ENCODE measurements at regions not wholly inside any gene's neighbourhood (a gene's known extent, or its start where the extent isn't known, plus 50 kb on each side); places are given as distances from the start of the nearest gene placed in this dataset.

- no peak for DNase-seq (ENCODE audit: low spot score)
Measured at GRCh38 chr6:43982084-43982625, 145.1 kb downstream of the MRPL14 start.

- DNase-seq (ENCODE audit: low spot score), result no peak
Measured at GRCh38 chr6:43981363-43981990, 145.8 kb downstream of the MRPL14 start.

- DNase-seq (ENCODE audit: low spot score), result no peak
Measured at GRCh38 chr6:43980004-43980795, 147.1 kb downstream of the MRPL14 start.

GRCh38 chr6:43979525-43979924 lies 147.7 kb downstream of the MRPL14 start:
- DNase-seq (ENCODE audit: low spot score), result no peak

- DNase-seq (ENCODE audit: low spot score), result no peak
Measured at GRCh38 chr6:43978473-43979346, 148.5 kb downstream of the MRPL14 start.

GRCh38 chr6:43977404-43978111 lies 149.7 kb downstream of the MRPL14 start:
- DNase-seq (ENCODE audit: low spot score), result no peak

GRCh38 chr6:43976706-43977403 lies 150.4 kb downstream of the MRPL14 start:
- no peak for DNase-seq (ENCODE audit: low spot score)

- no peak for DNase-seq (ENCODE audit: low spot score)
Measured at GRCh38 chr6:43974643-43975230, 152.5 kb downstream of the MRPL14 start.

GRCh38 chr6:43973357-43973756 lies 153.9 kb downstream of the MRPL14 start:
- DNase-seq (ENCODE audit: low spot score), result no peak

GRCh38 chr6:43972913-43973300 lies 154.3 kb downstream of the MRPL14 start:
- no peak for DNase-seq (ENCODE audit: low spot score)

GRCh38 chr6:43972179-43972912 lies 154.9 kb downstream of the MRPL14 start:
- DNase-seq (ENCODE audit: low spot score), result peak; percentile 86

- DNase-seq (ENCODE audit: low spot score), result peak; percentile 52
Measured at GRCh38 chr6:43971776-43972126, 155.5 kb downstream of the MRPL14 start.

- peak; percentile 43 for DNase-seq (ENCODE audit: low spot score)
Measured at GRCh38 chr6:43970913-43971775, 156.1 kb downstream of the MRPL14 start.

- DNase-seq (ENCODE audit: low spot score), result no peak
Measured at GRCh38 chr6:43970068-43970912, 157.0 kb downstream of the MRPL14 start.

GRCh38 chr6:43969158-43969981 lies 157.9 kb downstream of the MRPL14 start:
- DNase-seq (ENCODE audit: low spot score), result peak; percentile 62

- no peak for DNase-seq (ENCODE audit: low spot score)
Measured at GRCh38 chr6:43968110-43968965, 158.9 kb downstream of the MRPL14 start.

Data from hematopoietic multipotent progenitor cell treated with erythropoietin and hydrocortisone succinate and interleukin-3 and kit ligand, for 15 days (in vitro differentiated cells).